SU-DHL-6 (cell line): ENCODE measurements at regions not wholly inside any gene's neighbourhood (a gene's known extent, or its start where the extent isn't known, plus 50 kb on each side); places are given as distances from the start of the nearest gene placed in this dataset.

Experiments
- H2AFZ ChIP-seq: fragments of 200-600 bp; sonication (generic); 2 replicates; pipeline ENCODE4 v1.6.1; 2014; ENCODE audit warnings: low read depth, mild to moderate bottlenecking, moderate library complexity, mixed read lengths, antibody characterized with exemption, low read length; ENCODE audit not compliant: severe bottlenecking
- H3F3A ChIP-seq: fragments of 200-600 bp; shearing (Covaris generic); 2 replicates; pipeline ENCODE4 v1.6.0; 2016; ENCODE audit warnings: antibody characterized with exemption, mild to moderate bottlenecking; ENCODE audit not compliant: insufficient read depth
- H3K27ac ChIP-seq: fragments of 200-600 bp; sonication (generic); 2 replicates; pipeline ENCODE4 v1.5.1; 2016; ENCODE audit warnings: low read depth, mild to moderate bottlenecking, low read length, moderate library complexity, mixed read lengths
- H3K27me3 ChIP-seq: fragments of 200-600 bp; sonication (generic), shearing (Covaris generic); 2 replicates; pipeline ENCODE4 v1.6.0; 2014; ENCODE audit warnings: mild to moderate bottlenecking, low read length
- H3K36me3 ChIP-seq: fragments of 200-600 bp; sonication (generic); 2 replicates; pipeline ENCODE4 v1.6.1; 2014; ENCODE audit warnings: mild to moderate bottlenecking, low read length, mixed read lengths
- H3K4me2 ChIP-seq: fragments of 300-600, 200-600 bp; shearing (Covaris generic), sonication (generic); 2 replicates; pipeline ENCODE4 v1.6.0; 2014; ENCODE audit warnings: low read length, low read depth, mild to moderate bottlenecking; ENCODE audit not compliant: poor library complexity, severe bottlenecking
- H3K4me3 ChIP-seq: fragments of 200-600 bp; sonication (generic); 2 replicates; pipeline ENCODE4 v1.5.1; 2014; ENCODE audit warnings: antibody characterized with exemption, low read length, mild to moderate bottlenecking, mixed read lengths; ENCODE audit not compliant: insufficient read depth, poor library complexity, severe bottlenecking
- H3K79me2 ChIP-seq: fragments of 200-600 bp; sonication (generic); 2 replicates; pipeline ENCODE4 v1.6.1; 2014; ENCODE audit warnings: mild to moderate bottlenecking, low read length, moderate library complexity; ENCODE audit not compliant: insufficient read depth
- H3K9ac ChIP-seq: fragments of 200-600 bp; sonication (generic); 2 replicates; pipeline ENCODE4 v1.7.0; 2014; ENCODE audit warnings: mild to moderate bottlenecking, low read length
- H3K9me2 ChIP-seq: fragments of 200-600 bp; sonication (generic); replicated peaks from 2 replicates; pipeline ENCODE4 v1.6.1; 2014; ENCODE audit warnings: low read length; ENCODE audit not compliant: insufficient read depth
- H3K9me3 ChIP-seq: fragments of 200-600 bp; sonication (generic); 2 replicates; pipeline ENCODE4 v1.6.1; 2014; ENCODE audit warnings: low read length, mixed read lengths; ENCODE audit not compliant: insufficient read depth
- H4K20me1 ChIP-seq: fragments of 200-600 bp; sonication (generic); 2 replicates; pipeline ENCODE4 v1.6.1; 2014; ENCODE audit warnings: low read depth, mild to moderate bottlenecking, antibody characterized with exemption, low read length, moderate library complexity, mixed read lengths
- EZH2phosphoT487 ChIP-seq: fragments of 200-600 bp; sonication (generic), shearing (Covaris generic); conservative IDR thresholded peaks from 2 replicates; pipeline ENCODE4 v1.6.1; 2018; ENCODE audit warnings: mild to moderate bottlenecking, antibody characterized with exemption, low read length, moderate library complexity, mixed read lengths
- TF ChIP-seq, protein P1 (sequence below): fragments of 200-600 bp; sonication (generic); IDR thresholded peaks from one replicate; pipeline ENCODE4 v1.5.1; 2017; ENCODE audit warnings: antibody characterized with exemption, mild to moderate bottlenecking, low read length, moderate library complexity; ENCODE audit not compliant: insufficient read depth, poor library complexity, severe bottlenecking

DNA sequence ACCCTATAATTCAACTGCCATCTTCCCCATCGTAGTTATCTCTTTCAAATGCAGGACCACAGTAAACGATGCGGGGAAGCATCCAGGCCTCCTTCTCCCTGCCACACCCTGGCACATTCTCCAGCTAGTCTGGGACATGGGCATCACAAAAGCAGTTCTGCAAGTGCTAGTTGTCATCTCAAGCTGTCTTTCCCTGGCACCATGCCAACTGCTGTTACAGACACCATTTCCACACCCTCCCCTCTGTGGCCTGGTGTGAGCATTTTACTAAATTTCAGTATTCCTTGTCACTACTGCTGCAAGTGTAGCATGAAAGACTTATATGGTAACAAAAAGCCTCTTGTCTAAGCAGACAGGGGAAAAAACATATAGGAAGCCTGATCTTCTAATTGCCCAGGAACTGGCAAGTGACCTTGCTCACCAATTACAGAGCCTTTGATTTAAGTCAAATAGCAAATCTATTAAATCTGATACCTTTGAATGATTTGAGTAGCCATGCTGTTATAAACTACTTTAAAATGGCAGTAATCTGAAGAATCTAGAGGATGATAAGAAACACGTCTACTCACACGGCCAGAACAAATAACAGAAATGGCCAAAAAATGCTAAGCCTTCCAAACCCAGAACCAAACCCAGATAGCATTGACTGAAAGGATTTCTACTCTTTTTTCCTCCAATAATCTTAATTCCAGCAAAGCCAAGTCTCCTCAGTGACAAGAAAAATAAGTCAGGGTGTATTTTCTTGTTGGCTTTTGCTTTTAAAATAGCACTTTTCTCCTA lies 179.0 kb downstream of the NUFIP1 start:
- no peak overlapping the region for H2AFZ ChIP-seq
- H3F3A ChIP-seq, result no peaks in the 10 kb centered on the region
- no peaks in the 10 kb centered on the region for H3K9me3 ChIP-seq
- H3K9me2 ChIP-seq, result no peaks in the 10 kb centered on the region
- H3K4me2 ChIP-seq, result no peak overlapping the region
- 0 out of 2 replicates have a peak, but pooled peaks cover 1% of the 10 kb centered on the region for H3K27me3 ChIP-seq
- H3K27ac ChIP-seq, result no peak overlapping the region
- H3K79me2 ChIP-seq, result no peaks in the 10 kb centered on the region
- TF ChIP-seq EZH2phosphoT487, result no peak
- TF ChIP-seq, protein P1, sequence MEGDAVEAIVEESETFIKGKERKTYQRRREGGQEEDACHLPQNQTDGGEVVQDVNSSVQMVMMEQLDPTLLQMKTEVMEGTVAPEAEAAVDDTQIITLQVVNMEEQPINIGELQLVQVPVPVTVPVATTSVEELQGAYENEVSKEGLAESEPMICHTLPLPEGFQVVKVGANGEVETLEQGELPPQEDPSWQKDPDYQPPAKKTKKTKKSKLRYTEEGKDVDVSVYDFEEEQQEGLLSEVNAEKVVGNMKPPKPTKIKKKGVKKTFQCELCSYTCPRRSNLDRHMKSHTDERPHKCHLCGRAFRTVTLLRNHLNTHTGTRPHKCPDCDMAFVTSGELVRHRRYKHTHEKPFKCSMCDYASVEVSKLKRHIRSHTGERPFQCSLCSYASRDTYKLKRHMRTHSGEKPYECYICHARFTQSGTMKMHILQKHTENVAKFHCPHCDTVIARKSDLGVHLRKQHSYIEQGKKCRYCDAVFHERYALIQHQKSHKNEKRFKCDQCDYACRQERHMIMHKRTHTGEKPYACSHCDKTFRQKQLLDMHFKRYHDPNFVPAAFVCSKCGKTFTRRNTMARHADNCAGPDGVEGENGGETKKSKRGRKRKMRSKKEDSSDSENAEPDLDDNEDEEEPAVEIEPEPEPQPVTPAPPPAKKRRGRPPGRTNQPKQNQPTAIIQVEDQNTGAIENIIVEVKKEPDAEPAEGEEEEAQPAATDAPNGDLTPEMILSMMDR, result no peak
- H3K9ac ChIP-seq, result no peak overlapping the region
- H3K36me3 ChIP-seq, result no peaks in the 10 kb centered on the region
- H4K20me1 ChIP-seq, result no peaks in the 10 kb centered on the region
- no peak overlapping the region for H3K4me3 ChIP-seq

DNA sequence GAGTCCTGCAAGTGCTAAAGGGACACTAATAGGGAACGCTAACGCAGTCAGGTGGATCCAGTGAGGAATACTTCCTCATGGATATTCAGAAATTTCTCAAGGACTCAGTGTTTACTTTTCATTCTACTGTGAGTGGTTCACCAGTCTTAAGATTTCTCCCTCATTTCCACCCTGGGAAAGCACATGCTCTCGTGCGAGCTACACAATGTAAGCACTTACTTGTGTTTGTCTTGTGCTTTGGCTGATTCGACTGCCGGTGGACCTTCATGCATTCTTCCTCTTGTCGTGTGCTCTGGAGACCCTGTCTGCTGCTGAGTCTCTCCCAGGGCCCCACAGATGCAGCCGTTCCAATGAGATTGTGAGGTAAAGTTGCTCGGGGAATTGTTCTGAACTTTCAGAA lies 180.1 kb downstream of the NUFIP1 start:
- Histone ChIP-seq H3K9ac (no peak overlapping the region), H3K9me3 (no peaks in the 10 kb centered on the region), H3K36me3 (no peaks in the 10 kb centered on the region), H3K4me2 (no peak overlapping the region), H3K79me2 (no peaks in the 10 kb centered on the region), H3K9me2 (no peaks in the 10 kb centered on the region), H3K27ac (no peak overlapping the region), H3K4me3 (no peak overlapping the region), H3F3A (no peaks in the 10 kb centered on the region), H2AFZ (no peak overlapping the region), H4K20me1 (no peaks in the 10 kb centered on the region), H3K27me3 (0 out of 2 replicates have a peak, but pooled peaks cover 2% of the 10 kb centered on the region)
- TF ChIP-seq, protein P1, result no peak

DNA sequence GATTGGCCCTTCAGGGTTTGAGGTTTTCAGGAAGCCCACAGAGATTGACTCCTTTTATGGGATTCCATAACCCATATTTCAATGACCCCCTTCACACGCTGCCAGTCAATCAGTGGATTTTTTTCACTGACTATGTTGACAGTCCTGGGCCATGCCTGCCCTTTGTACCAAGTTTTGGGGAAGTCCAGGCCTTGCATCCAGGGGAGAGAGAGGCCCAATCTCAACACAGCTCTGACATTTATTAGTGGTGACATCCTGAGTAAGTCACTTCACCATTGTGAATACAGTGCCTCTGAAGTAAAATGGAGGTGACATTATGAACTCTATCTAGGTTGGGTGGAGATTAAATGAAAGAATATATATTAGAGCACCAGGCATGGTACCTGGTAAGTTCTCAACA lies 181.1 kb downstream of the NUFIP1 start:
- Histone ChIP-seq H3K4me3 (no peak overlapping the region), H3K27ac (no peak overlapping the region), H3F3A (no peaks in the 10 kb centered on the region), H3K4me2 (no peak overlapping the region), H3K27me3 (0 out of 2 replicates have a peak, but pooled peaks cover 2% of the 10 kb centered on the region), H3K9me2 (no peaks in the 10 kb centered on the region), H4K20me1 (no peaks in the 10 kb centered on the region), H2AFZ (no peak overlapping the region), H3K9me3 (no peaks in the 10 kb centered on the region), H3K79me2 (no peaks in the 10 kb centered on the region), H3K9ac (no peak overlapping the region), H3K36me3 (no peaks in the 10 kb centered on the region)
- TF ChIP-seq EZH2phosphoT487, result no peak
- TF ChIP-seq, protein P1, result no peak
